ENCODE measurements at regions not wholly inside any gene's neighbourhood (a gene's known extent, or its start where the extent isn't known, plus 50 kb on each side); places are given as distances from the start of the nearest gene placed in this dataset.

DNA sequence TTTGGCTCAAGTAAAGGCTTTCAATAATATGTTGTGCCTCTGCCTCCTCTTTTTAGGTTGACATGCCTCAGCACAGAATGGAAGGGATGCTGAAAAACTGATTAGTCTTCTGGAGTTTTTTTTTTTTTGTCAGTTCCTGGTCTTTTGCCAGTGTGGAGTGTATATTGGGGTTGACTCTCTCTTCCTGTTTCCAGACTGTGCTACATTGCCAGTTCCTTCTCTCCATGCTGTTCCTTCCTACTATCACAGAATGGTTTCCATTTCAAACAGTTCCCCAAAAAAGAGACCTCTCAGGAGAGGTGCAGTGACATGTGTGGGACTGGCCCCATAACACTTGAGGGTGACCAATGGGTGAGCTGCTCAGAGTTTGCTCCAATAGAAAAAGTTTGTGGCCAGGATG lies 101.7 kb upstream of the ETV3 start:
- ATAC-seq (replicated peaks in 1 of 2), result no peak
- H3K27me3 Mint-ChIP-seq (ENCODE audit: low read depth), result peaks cover 13% of the 10 kb centered on the region

GRCh38 chr1:157238585-157238984 lies 100.4 kb upstream of the ETV3 start:
- DNase-seq, result no peak
- Mint-ChIP-seq H3K4me3 (no peak overlapping the region), H3K27ac (no peak overlapping the region), H3K9me3 (no peaks in the 10 kb centered on the region), H3K4me1 (ENCODE audit: low read depth) (no peaks in the 10 kb centered on the region), H3K36me3 (ENCODE audit: insufficient read depth in 2 of 2) (no peaks in the 10 kb centered on the region), H3K27me3 (ENCODE audit: low read depth) (peaks cover 6% of the 10 kb centered on the region)
- no peak for ATAC-seq (replicated peaks in 1 of 2)

More for the DNA sequence above, 101.7 kb upstream of the ETV3 start:
- H3K9me3 Mint-ChIP-seq, result no peaks in the 10 kb centered on the region
- H3K4me3 Mint-ChIP-seq, result no peak overlapping the region
- no peak for DNase-seq
- no peak overlapping the region for H3K27ac Mint-ChIP-seq
- H3K4me1 Mint-ChIP-seq (ENCODE audit: low read depth), result no peaks in the 10 kb centered on the region
- H3K36me3 Mint-ChIP-seq (ENCODE audit: insufficient read depth in 2 of 2), result no peaks in the 10 kb centered on the region

- Mint-ChIP-seq H3K27ac (no peak overlapping the region), H3K36me3 (ENCODE audit: insufficient read depth in 2 of 2) (no peaks in the 10 kb centered on the region), H3K4me1 (ENCODE audit: low read depth) (no peaks in the 10 kb centered on the region), H3K27me3 (ENCODE audit: low read depth) (peaks cover 6% of the 10 kb centered on the region), H3K4me3 (no peak overlapping the region), H3K9me3 (no peaks in the 10 kb centered on the region)
- DNase-seq, result no peak
- ATAC-seq (replicated peaks in 1 of 2), result no peak
Measured at GRCh38 chr1:157237981-157238380, 99.8 kb upstream of the ETV3 start.

- Mint-ChIP-seq H3K4me3 (no peak overlapping the region), H3K36me3 (ENCODE audit: insufficient read depth in 2 of 2) (no peaks in the 10 kb centered on the region), H3K27me3 (ENCODE audit: low read depth) (peaks cover 6% of the 10 kb centered on the region), H3K27ac (no peak overlapping the region), H3K9me3 (no peaks in the 10 kb centered on the region), H3K4me1 (ENCODE audit: low read depth) (no peaks in the 10 kb centered on the region)
- no peak for ATAC-seq (replicated peaks in 1 of 2)
- DNase-seq, result no peak
Measured at GRCh38 chr1:157237522-157237921, 99.3 kb upstream of the ETV3 start.

- no peak overlapping the region for H3K4me3 Mint-ChIP-seq
- no peaks in the 10 kb centered on the region for H3K4me1 Mint-ChIP-seq (ENCODE audit: low read depth)
- no peak for DNase-seq
- H3K36me3 Mint-ChIP-seq (ENCODE audit: insufficient read depth in 2 of 2), result no peaks in the 10 kb centered on the region
- H3K27ac Mint-ChIP-seq, result no peak overlapping the region
- H3K27me3 Mint-ChIP-seq (ENCODE audit: low read depth), result peaks cover 10% of the 10 kb centered on the region
- H3K9me3 Mint-ChIP-seq, result no peaks in the 10 kb centered on the region
- ATAC-seq (replicated peaks in 1 of 2), result no peak
Measured at GRCh38 chr1:157236072-157236471, 97.9 kb upstream of the ETV3 start.

GRCh38 chr1:157235307-157235706 lies 97.1 kb upstream of the ETV3 start:
- no peak for ATAC-seq (replicated peaks in 1 of 2)
- Mint-ChIP-seq H3K4me3 (no peak overlapping the region), H3K9me3 (no peaks in the 10 kb centered on the region), H3K27ac (no peak overlapping the region), H3K4me1 (ENCODE audit: low read depth) (no peaks in the 10 kb centered on the region), H3K36me3 (ENCODE audit: insufficient read depth in 2 of 2) (no peaks in the 10 kb centered on the region), H3K27me3 (ENCODE audit: low read depth) (peaks cover 15% of the 10 kb centered on the region)
- no peak for DNase-seq

DNA sequence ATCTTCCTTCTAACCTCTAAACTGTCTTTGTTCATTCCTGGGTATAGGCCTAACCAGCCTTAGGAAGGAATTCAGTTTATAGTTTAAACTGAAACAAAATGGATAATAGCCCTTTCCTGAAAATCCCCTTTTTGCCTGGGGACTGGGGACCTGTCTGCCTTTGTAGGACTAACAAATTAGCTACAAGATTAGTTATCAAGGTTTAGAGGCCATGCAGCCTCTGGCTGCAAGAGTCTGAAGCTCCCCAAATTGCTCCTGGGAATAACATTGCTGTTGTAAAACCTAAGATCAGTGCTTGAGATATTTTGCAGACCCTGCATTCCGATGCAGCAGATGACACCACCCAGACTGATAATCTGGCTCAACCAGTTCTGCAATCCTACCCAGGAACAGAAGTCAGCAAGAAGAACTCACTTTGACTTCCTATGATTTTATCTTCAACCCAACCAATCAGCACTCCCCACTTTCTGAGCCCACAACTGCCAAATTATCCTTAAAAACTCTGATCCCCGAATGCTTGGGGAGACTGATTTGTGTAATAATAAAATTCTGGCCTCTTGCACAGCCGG lies 96.6 kb upstream of the ETV3 start:
- Mint-ChIP-seq H3K4me3 (no peak overlapping the region), H3K27ac (no peak overlapping the region), H3K36me3 (ENCODE audit: insufficient read depth in 2 of 2) (no peaks in the 10 kb centered on the region), H3K4me1 (ENCODE audit: low read depth) (no peaks in the 10 kb centered on the region), H3K9me3 (no peaks in the 10 kb centered on the region), H3K27me3 (ENCODE audit: low read depth) (peaks cover 20% of the 10 kb centered on the region)
- DNase-seq, result no peak
- no peak for ATAC-seq (replicated peaks in 1 of 2)

DNA sequence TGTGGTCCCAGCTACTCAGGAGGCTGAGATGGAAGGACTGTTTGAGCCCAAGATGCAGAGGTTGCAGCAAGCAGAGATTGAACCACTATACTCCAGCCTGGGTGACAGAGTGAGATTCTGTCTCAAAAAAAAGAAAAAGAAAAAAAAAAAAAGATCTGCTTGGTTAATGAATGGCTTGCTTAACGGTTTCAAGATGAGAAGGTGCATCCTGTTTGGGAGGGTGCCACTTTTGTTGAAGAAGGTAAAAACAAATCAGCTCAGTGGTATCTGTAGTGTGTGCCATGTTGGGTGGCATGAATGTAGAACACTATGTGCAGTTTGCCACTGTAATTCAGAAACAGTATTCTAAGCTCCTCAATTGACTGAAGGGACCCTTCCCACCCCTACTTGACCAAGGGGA lies 94.9 kb upstream of the ETV3 start:
- Mint-ChIP-seq H3K9me3 (no peaks in the 10 kb centered on the region), H3K27me3 (ENCODE audit: low read depth) (peaks cover 23% of the 10 kb centered on the region), H3K36me3 (ENCODE audit: insufficient read depth in 2 of 2) (no peaks in the 10 kb centered on the region), H3K27ac (no peak overlapping the region), H3K4me3 (no peak overlapping the region), H3K4me1 (ENCODE audit: low read depth) (no peaks in the 10 kb centered on the region)
- no peak for ATAC-seq (replicated peaks in 1 of 2)
- DNase-seq, result no peak

- Mint-ChIP-seq H3K36me3 (ENCODE audit: insufficient read depth in 2 of 2) (no peaks in the 10 kb centered on the region), H3K27me3 (ENCODE audit: low read depth) (peaks cover 21% of the 10 kb centered on the region), H3K9me3 (no peaks in the 10 kb centered on the region), H3K27ac (no peak overlapping the region), H3K4me1 (ENCODE audit: low read depth) (no peaks in the 10 kb centered on the region), H3K4me3 (no peak overlapping the region)
- DNase-seq (no peak), ATAC-seq (replicated peaks in 1 of 2) (no peak)
Measured at GRCh38 chr1:157231846-157232525, 93.8 kb upstream of the ETV3 start.

GRCh38 chr1:157230500-157230899 lies 92.3 kb upstream of the ETV3 start:
- H3K36me3 Mint-ChIP-seq (ENCODE audit: insufficient read depth in 2 of 2), result no peaks in the 10 kb centered on the region
- peaks cover 21% of the 10 kb centered on the region for H3K27me3 Mint-ChIP-seq (ENCODE audit: low read depth)
- H3K9me3 Mint-ChIP-seq, result no peaks in the 10 kb centered on the region
- no peak overlapping the region for H3K4me3 Mint-ChIP-seq
- ATAC-seq (replicated peaks in 1 of 2) (no peak), DNase-seq (no peak)
- no peak overlapping the region for H3K27ac Mint-ChIP-seq
- no peaks in the 10 kb centered on the region for H3K4me1 Mint-ChIP-seq (ENCODE audit: low read depth)

- ATAC-seq (replicated peaks in 1 of 2) (no peak), DNase-seq (no peak)
- no peak overlapping the region for H3K4me3 Mint-ChIP-seq
- no peaks in the 10 kb centered on the region for H3K36me3 Mint-ChIP-seq (ENCODE audit: insufficient read depth in 2 of 2)
- no peak overlapping the region for H3K27ac Mint-ChIP-seq
- no peaks in the 10 kb centered on the region for H3K4me1 Mint-ChIP-seq (ENCODE audit: low read depth)
- peaks cover 24% of the 10 kb centered on the region for H3K27me3 Mint-ChIP-seq (ENCODE audit: low read depth)
- peaks cover 2% of the 10 kb centered on the region in 2 donors for H3K9me3 Mint-ChIP-seq
Measured at GRCh38 chr1:157227700-157228099, 89.5 kb upstream of the ETV3 start.

DNA sequence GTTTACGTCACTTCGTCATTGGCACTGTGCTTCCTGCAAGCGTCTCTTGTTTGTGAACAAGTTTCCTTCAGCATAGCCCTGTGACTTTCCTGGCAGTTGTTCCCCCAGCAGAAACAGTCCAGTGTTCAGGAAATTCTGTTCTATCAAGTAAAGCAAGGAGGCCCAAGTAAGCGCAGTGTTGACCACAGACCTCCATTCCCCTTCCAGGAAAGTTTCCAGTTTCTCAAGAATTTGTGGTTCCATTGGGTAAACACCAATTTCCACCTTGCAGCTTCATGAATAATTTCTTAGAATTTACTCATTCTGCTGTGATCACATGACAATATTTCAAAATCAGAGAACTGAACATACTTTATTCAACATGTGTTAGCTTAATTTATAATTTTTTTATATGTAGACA lies 88.5 kb upstream of the ETV3 start:
- ATAC-seq (replicated peaks in 1 of 2), result no peak
- no peak overlapping the region for H3K27ac Mint-ChIP-seq
- H3K36me3 Mint-ChIP-seq (ENCODE audit: insufficient read depth in 2 of 2), result no peaks in the 10 kb centered on the region
- no peak overlapping the region for H3K4me3 Mint-ChIP-seq
- no peak for DNase-seq
- H3K9me3 Mint-ChIP-seq, result peaks cover 2% of the 10 kb centered on the region in 2 donors
- H3K27me3 Mint-ChIP-seq (ENCODE audit: low read depth), result peaks cover 31% of the 10 kb centered on the region
- no peaks in the 10 kb centered on the region for H3K4me1 Mint-ChIP-seq (ENCODE audit: low read depth)

- ATAC-seq (replicated peaks in 1 of 2) (no peak), DNase-seq (no peak)
- Mint-ChIP-seq H3K27me3 (ENCODE audit: low read depth) (peaks cover 31% of the 10 kb centered on the region), H3K9me3 (peaks cover 4 to 6% of the 10 kb centered on the region in 2 donors), H3K4me1 (ENCODE audit: low read depth) (no peaks in the 10 kb centered on the region), H3K27ac (no peak overlapping the region), H3K36me3 (ENCODE audit: insufficient read depth in 2 of 2) (peaks cover 0 to 4% of the 10 kb centered on the region in 2 donors), H3K4me3 (no peak overlapping the region)
Measured at GRCh38 chr1:157219600-157219999, 81.4 kb upstream of the ETV3 start.

GRCh38 chr1:157219182-157219581 lies 81.0 kb upstream of the ETV3 start:
- no peak for ATAC-seq (replicated peaks in 1 of 2)
- Mint-ChIP-seq H3K4me3 (no peak overlapping the region), H3K9me3 (peaks cover 7 to 9% of the 10 kb centered on the region in 2 donors), H3K4me1 (ENCODE audit: low read depth) (no peaks in the 10 kb centered on the region), H3K27me3 (ENCODE audit: low read depth) (peaks cover 31% of the 10 kb centered on the region), H3K36me3 (ENCODE audit: insufficient read depth in 2 of 2) (peaks cover 0 to 6% of the 10 kb centered on the region in 2 donors), H3K27ac (no peak overlapping the region)
- DNase-seq, result no peak
